ENCODE measurements at regions not wholly inside any gene's neighbourhood (a gene's known extent, or its start where the extent isn't known, plus 50 kb on each side); places are given as distances from the start of the nearest gene placed in this dataset.
"Not testable (repeated sequence)": the region's sequence is repeated elsewhere in the genome, so short reads cannot be mapped to it uniquely, and the experiment has no call there.

GRCh38 chr13:89076622-89077021 is 1405.5 kb downstream of the SLITRK5 start:
- no peak for DNase-seq

GRCh38 chr13:89082623-89083022 is 1411.5 kb downstream of the SLITRK5 start:
- no peak for DNase-seq

- not testable (repeated sequence) for DNase-seq
Observed at GRCh38 chr13:89088107-89088506, 1416.9 kb downstream of the SLITRK5 start.

GRCh38 chr13:89097994-89098393 is 1426.8 kb downstream of the SLITRK5 start:
- DNase-seq = no peak

- no peak for DNase-seq
Observed at GRCh38 chr13:89113744-89114143, 1442.6 kb downstream of the SLITRK5 start.

- DNase-seq = no peak
Observed at GRCh38 chr13:89115307-89115706, 1444.1 kb downstream of the SLITRK5 start.

- DNase-seq = no peak
Observed at GRCh38 chr13:89136678-89137077, 1465.5 kb downstream of the SLITRK5 start.

- DNase-seq = no peak
Observed at GRCh38 chr13:89150362-89150761, 1479.2 kb downstream of the SLITRK5 start.

GRCh38 chr13:89153941-89154340 is 1482.8 kb downstream of the SLITRK5 start:
- no peak for DNase-seq

GRCh38 chr13:89163096-89163495 is 1491.9 kb downstream of the SLITRK5 start:
- DNase-seq = no peak

- no peak for DNase-seq
Observed at GRCh38 chr13:89165685-89166084, 1494.5 kb downstream of the SLITRK5 start.

- DNase-seq = no peak
Observed at GRCh38 chr13:89169951-89170350, 1498.8 kb downstream of the SLITRK5 start.

GRCh38 chr13:89181041-89181440 is 1509.9 kb downstream of the SLITRK5 start:
- no peak for DNase-seq

GRCh38 chr13:89199138-89199537 is 1528.0 kb downstream of the SLITRK5 start:
- DNase-seq = no peak

- no peak for DNase-seq
Observed at GRCh38 chr13:89204435-89204834, 1533.3 kb downstream of the SLITRK5 start.

GRCh38 chr13:89205856-89206520 is 1534.8 kb downstream of the SLITRK5 start:
- DNase-seq = no peak

- DNase-seq = no peak
Observed at GRCh38 chr13:89212186-89212585, 1541.0 kb downstream of the SLITRK5 start.

GRCh38 chr13:89214185-89214584 is 1543.0 kb downstream of the SLITRK5 start:
- DNase-seq = no peak

GRCh38 chr13:89215319-89215718 is 1544.1 kb downstream of the SLITRK5 start:
- DNase-seq = not testable (repeated sequence)

- no peak for DNase-seq
Observed at GRCh38 chr13:89217813-89218212, 1546.6 kb downstream of the SLITRK5 start.

GRCh38 chr13:89221557-89222158 is 1550.5 kb downstream of the SLITRK5 start:
- DNase-seq = no peak

- no peak for DNase-seq
Observed at GRCh38 chr13:89227356-89227755, 1556.2 kb downstream of the SLITRK5 start.

- no peak for DNase-seq
Observed at GRCh38 chr13:89238496-89238895, 1567.3 kb downstream of the SLITRK5 start.

- DNase-seq = no peak
Observed at GRCh38 chr13:89239361-89240127, 1568.4 kb downstream of the SLITRK5 start.

Data from NCI-H1092 (cell line).